ENCODE measurements at regions not wholly inside any gene's neighbourhood (a gene's known extent, or its start where the extent isn't known, plus 50 kb on each side); places are given as distances from the start of the nearest gene placed in this dataset.
"Not testable (repeated sequence)": the region's sequence is repeated elsewhere in the genome, so short reads cannot be mapped to it uniquely, and the experiment has no call there.

- TF ChIP-seq POLR2A (IDR thresholded peaks at IDR 0.05; ENCODE audit: low read depth, low read length) (peak; percentile 52), CTCF (IDR thresholded peaks at IDR 0.05 in 2 of 3, conservative IDR thresholded peaks at IDR 0.05 in 1 of 3; ENCODE audit: control insufficient read depth in 2 of 3, extremely low read depth in 1 of 3, insufficient read depth in 1 of 3, low read depth in 3 of 3, low read length in 3 of 3) (0 out of 6 replicates have a peak, but pooled peaks of 1 of the 3 experiments have one; percentile 2), MLLT1 (IDR thresholded peaks at IDR 0.05) (peak; percentile 66; the same call in 1 of the 2 replicates)
- not testable (repeated sequence) for TF ChIP-seq REST (IDR thresholded peaks at IDR 0.05; ENCODE audit: low read depth, low read length); ZNF274 (IDR thresholded peaks at IDR 0.05; ENCODE audit: insufficient read depth, insufficient read length); EZH2 (IDR thresholded peaks at IDR 0.05; ENCODE audit: borderline replicate concordance, control insufficient read depth, low read depth, low read length)
These were observed 92.4 kb upstream of the METTL9 start for GRCh38 chr16:21506857-21507456.

Measured in GM12878 (cell line).